ENCODE measurements at regions not wholly inside any gene's neighbourhood (a gene's known extent, or its start where the extent isn't known, plus 50 kb on each side); places are given as distances from the start of the nearest gene placed in this dataset.

- Histone ChIP-seq H3K4me3 (ENCODE audit: severe bottlenecking) (no peak overlapping the region), H3K36me3 (ENCODE audit: low read depth) (no peaks in the 10 kb centered on the region), H3K9me3 (ENCODE audit: severe bottlenecking) (no peaks in the 10 kb centered on the region), H3K27me3 (ENCODE audit: insufficient read depth, poor library complexity, severe bottlenecking) (no peaks in the 10 kb centered on the region), H3K27ac (ENCODE audit: poor library complexity, severe bottlenecking) (no peak overlapping the region), H3K4me1 (ENCODE audit: insufficient read depth, poor library complexity, severe bottlenecking) (peaks cover 41% of the 10 kb centered on the region)
- no peak for TF ChIP-seq CTCF (IDR thresholded peaks at IDR 0.05; ENCODE audit: poor library complexity, severe bottlenecking)
- DNase-seq (ENCODE audit: low spot score) (no peak), ATAC-seq (ENCODE audit: low read depth) (no peak)
Observed at GRCh38 chr6:140048202-140048790, 673.8 kb upstream of the CITED2 start.

GRCh38 chr6:140047321-140047720 is 672.9 kb upstream of the CITED2 start:
- TF ChIP-seq CTCF (IDR thresholded peaks at IDR 0.05; ENCODE audit: poor library complexity, severe bottlenecking) = no peak
- H3K4me1 ChIP-seq (ENCODE audit: insufficient read depth, poor library complexity, severe bottlenecking) = peaks cover 39% of the 10 kb centered on the region
- no peak overlapping the region for H3K27ac ChIP-seq (ENCODE audit: poor library complexity, severe bottlenecking)
- H3K27me3 ChIP-seq (ENCODE audit: insufficient read depth, poor library complexity, severe bottlenecking) = no peaks in the 10 kb centered on the region
- ATAC-seq (ENCODE audit: low read depth) (no peak), DNase-seq (ENCODE audit: low spot score) (no peak)
- no peak overlapping the region for H3K4me3 ChIP-seq (ENCODE audit: severe bottlenecking)
- no peaks in the 10 kb centered on the region for H3K36me3 ChIP-seq (ENCODE audit: low read depth)
- H3K9me3 ChIP-seq (ENCODE audit: severe bottlenecking) = no peaks in the 10 kb centered on the region

GRCh38 chr6:140046016-140046632 is 671.7 kb upstream of the CITED2 start:
- DNase-seq (ENCODE audit: low spot score) (no peak), ATAC-seq (ENCODE audit: low read depth) (no peak)
- no peak overlapping the region for H3K27ac ChIP-seq (ENCODE audit: poor library complexity, severe bottlenecking)

GRCh38 chr6:140045116-140045515 is 670.7 kb upstream of the CITED2 start:
- no peak overlapping the region for H3K4me3 ChIP-seq (ENCODE audit: severe bottlenecking)
- no peaks in the 10 kb centered on the region for H3K36me3 ChIP-seq (ENCODE audit: low read depth)
- no peak for DNase-seq (ENCODE audit: low spot score)
- no peaks in the 10 kb centered on the region for H3K27me3 ChIP-seq (ENCODE audit: insufficient read depth, poor library complexity, severe bottlenecking)
- H3K9me3 ChIP-seq (ENCODE audit: severe bottlenecking) = no peaks in the 10 kb centered on the region
- no peak for TF ChIP-seq CTCF (IDR thresholded peaks at IDR 0.05; ENCODE audit: poor library complexity, severe bottlenecking)
- H3K4me1 ChIP-seq (ENCODE audit: insufficient read depth, poor library complexity, severe bottlenecking) = peaks cover 34% of the 10 kb centered on the region
- ATAC-seq (ENCODE audit: low read depth) = no peak
- peak overlapping the region; percentile 72 for H3K27ac ChIP-seq (ENCODE audit: poor library complexity, severe bottlenecking)

More at GRCh38 chr6:140046016-140046632, 671.7 kb upstream of the CITED2 start:
- H3K9me3 ChIP-seq (ENCODE audit: severe bottlenecking) = no peaks in the 10 kb centered on the region
- no peak overlapping the region for H3K4me3 ChIP-seq (ENCODE audit: severe bottlenecking)
- H3K4me1 ChIP-seq (ENCODE audit: insufficient read depth, poor library complexity, severe bottlenecking) = peaks cover 29% of the 10 kb centered on the region
- H3K36me3 ChIP-seq (ENCODE audit: low read depth) = no peaks in the 10 kb centered on the region
- no peak for TF ChIP-seq CTCF (IDR thresholded peaks at IDR 0.05; ENCODE audit: poor library complexity, severe bottlenecking)
- H3K27me3 ChIP-seq (ENCODE audit: insufficient read depth, poor library complexity, severe bottlenecking) = no peaks in the 10 kb centered on the region

DNA sequence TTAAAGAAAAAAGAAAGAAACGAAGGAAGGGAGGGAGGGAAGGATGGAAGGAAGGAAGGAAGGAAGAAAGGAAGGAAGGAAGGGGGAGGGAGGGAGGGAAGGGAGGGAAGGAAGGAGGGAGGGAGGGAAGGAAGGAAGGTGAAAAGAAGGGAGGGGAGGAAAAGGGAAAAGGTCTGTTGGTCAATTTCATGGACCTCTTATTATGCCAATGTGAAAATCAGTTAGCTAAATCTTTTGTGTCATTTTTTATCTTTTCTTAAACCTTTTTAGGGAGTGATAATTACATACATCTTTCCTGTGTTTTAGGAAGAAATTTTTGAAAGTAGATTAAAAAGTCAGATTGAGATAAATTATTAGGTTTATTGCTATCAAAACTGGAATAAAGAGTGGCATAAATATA is 670.2 kb upstream of the CITED2 start:
- Histone ChIP-seq H3K9me3 (ENCODE audit: severe bottlenecking) (no peaks in the 10 kb centered on the region), H3K4me3 (ENCODE audit: severe bottlenecking) (no peak overlapping the region), H3K27ac (ENCODE audit: poor library complexity, severe bottlenecking) (peak overlapping the region; percentile 72), H3K4me1 (ENCODE audit: insufficient read depth, poor library complexity, severe bottlenecking) (peaks cover 36% of the 10 kb centered on the region), H3K36me3 (ENCODE audit: low read depth) (no peaks in the 10 kb centered on the region), H3K27me3 (ENCODE audit: insufficient read depth, poor library complexity, severe bottlenecking) (no peaks in the 10 kb centered on the region)
- ATAC-seq (ENCODE audit: low read depth) (no peak), DNase-seq (ENCODE audit: low spot score) (no peak)
- TF ChIP-seq CTCF (IDR thresholded peaks at IDR 0.05; ENCODE audit: poor library complexity, severe bottlenecking) = no peak

Data from RWPE2 (cell line).